ENCODE measurements at regions not wholly inside any gene's neighbourhood (a gene's known extent, or its start where the extent isn't known, plus 50 kb on each side); places are given as distances from the start of the nearest gene placed in this dataset.

DNA sequence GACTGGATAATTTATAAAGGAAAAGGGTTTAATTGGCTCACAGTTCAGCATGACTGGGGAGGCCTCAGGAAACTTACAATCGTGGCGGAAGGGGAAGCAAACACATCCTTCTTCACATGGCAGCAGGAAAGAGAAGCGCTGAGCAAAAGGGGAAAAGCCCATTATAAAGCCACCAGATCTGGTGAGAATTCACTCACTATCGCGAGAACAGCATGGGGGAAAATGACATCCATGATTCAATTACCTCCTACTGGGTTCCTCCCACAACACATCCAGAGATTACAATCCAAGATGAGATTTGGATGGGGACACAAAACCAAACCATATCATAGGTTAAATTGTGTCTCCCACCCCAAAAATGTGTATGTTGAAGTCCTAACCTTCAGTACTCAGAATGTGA lies 491.7 kb downstream of the SETD4 start:
- no peak for TF ChIP-seq GATA3 (IDR thresholded peaks at IDR 0.05; ENCODE audit: low read depth, low read length)
- TF ChIP-seq GATA2 (IDR thresholded peaks at IDR 0.05; ENCODE audit: low read depth, low read length) = no peak

Data from SH-SY5Y (cell line).